Raji (cell line): ENCODE measurements at regions not wholly inside any gene's neighbourhood (a gene's known extent, or its start where the extent isn't known, plus 50 kb on each side); places are given as distances from the start of the nearest gene placed in this dataset.
A peak's percentile ranks its signal among the peaks of the same experiment; 100 is the strongest.

Experiments used
- POLR2A ChIP-seq: IDR thresholded peaks from 2 replicates; pipeline ENCODE4 v1.6.1; 2011; ENCODE audit warnings: low read depth, low read length, control low read depth; ENCODE audit not compliant: insufficient read depth

DNA sequence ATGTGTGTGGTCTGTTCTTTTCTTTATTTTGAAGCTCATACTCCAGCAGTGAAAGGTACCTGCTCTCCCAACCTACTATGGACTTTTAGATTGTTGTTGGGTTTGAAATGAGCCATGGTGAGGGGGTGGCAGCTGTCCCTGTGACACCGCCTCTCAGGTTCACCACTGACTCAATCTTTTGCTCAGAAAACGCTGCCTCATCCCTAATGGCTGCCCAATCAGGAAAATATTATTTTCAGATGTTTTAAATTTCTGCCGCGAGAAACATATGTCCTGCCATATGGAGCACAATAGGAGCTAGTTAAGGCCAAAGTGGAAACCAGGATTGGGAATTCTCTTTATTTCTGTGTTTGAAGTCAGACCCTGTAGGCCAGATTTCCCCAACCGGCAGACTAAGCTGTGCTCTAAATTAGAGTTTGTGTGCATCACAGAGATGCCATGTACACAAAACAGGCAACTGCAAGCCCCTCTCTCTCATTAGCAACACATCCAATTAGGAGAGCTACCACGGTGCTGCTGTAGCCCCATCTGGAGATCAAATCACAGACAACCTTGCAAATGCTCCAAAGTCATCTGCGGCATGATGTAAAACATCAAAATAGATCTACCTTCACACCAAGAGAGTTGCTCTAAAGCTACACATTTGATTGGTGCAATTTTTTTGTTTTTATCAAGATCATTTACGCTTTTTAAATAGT is 144.1 kb upstream of the BACH2 start:
- TF ChIP-seq POLR2A, result no peak

DNA sequence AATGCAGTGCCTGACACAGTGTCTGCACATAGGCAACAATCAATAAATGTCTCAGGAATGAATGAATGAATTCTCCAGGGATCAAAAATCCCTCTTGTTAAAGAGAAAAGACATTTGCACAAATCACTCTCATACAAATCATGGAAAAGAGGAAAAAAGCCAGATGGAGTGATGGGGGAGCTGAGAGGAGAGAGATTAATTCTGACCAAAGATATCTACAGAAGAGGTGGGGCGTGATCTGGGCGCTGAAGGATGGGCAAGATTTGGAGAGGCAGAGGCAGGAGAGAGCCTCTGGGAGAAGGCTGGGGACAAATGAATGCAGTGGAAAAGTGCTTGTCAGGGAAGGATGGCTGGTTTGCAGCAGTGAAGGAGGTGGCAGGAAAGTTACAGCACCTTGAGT is 142.9 kb upstream of the BACH2 start:
- TF ChIP-seq POLR2A, result no peak

DNA sequence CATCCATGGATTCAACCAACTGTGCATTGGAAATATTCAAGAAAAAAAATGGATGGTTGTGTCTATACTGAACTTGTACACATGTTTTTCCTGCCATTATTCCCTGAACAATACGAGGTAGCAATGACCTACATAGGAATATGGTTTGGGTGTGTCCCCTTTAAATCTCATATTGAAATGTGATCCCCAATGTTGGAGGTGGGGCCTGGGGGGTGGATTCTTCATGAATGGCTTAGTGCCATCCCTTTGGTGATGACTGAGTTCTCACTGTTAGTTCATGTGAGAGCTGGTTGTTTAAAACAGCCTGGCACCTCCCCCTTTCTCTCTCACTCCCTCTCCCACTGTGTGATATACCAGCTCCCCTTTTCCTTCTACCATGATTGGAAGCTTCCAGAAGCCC is 139.8 kb upstream of the BACH2 start:
- TF ChIP-seq POLR2A, result no peak

DNA sequence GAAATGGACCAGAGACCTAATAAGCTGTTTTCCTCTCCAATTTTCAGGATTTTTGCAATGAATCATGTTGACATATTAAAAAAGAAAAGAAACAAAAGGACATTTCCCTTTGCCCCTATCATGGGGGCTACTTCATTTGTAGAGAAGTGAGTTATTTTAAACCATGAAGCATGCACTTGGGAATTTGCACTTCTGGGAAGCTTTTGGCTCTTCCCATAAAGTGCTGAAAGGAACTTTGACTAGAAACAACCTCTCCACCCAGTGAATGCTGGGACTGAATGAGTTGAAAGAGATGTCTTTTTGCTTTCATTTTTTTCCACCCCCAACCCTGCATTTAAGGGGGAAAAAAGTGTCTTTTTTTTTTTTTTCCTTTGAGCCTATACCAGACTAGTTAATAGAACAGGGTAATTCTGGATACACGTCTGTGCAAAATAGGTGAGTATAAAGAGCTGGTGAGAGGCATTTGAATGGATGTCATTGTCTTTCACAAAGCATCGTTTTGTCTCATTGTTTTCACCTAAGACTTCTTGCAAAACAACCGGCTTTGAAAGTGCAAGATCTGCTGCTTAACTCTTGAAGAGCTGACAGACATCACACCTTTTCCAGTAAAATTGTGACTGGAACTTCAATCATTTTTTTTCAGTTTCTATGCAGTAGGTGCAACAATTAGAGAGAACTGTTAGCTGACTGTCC is 138.7 kb upstream of the BACH2 start:
- no peak for TF ChIP-seq POLR2A

DNA sequence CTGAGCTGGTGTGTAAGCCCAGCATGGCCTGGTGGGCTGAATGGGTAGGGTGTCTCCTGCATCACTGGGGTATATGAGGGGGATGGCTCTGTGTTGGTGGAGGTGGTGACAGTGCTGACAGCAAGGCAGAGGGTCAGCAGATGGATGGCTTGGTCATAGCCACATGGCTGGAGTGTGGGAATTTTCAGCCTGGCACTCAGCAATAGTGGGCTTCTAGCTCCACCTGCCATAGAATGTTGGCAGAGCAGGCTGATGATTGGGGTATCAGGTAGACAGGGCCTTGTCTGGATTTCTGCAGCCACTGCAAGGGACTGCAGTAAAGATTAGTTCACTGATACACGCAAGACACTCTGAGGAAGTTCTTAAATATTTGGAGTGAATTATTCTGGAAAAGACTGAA is 137.5 kb upstream of the BACH2 start:
- no peak for TF ChIP-seq POLR2A

DNA sequence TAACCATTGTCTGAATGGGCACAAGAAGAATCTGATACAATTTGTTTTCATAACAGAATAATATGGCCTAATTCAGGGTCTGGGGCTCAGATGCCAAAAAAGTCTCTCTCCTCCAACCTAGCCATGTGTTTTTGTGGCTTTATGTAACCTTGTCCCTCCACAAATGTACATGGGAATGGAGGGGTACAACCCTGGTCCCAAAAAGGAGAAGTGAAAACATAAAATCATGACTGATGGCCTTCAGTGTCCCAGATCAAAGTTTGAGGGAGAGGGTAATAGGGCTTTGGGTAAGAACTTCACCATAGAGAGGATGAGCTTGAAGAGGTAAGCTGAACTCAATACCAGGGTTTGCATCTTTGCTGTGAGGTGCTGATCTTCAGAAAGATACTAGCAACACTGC is 136.3 kb upstream of the BACH2 start:
- TF ChIP-seq POLR2A, result no peak

DNA sequence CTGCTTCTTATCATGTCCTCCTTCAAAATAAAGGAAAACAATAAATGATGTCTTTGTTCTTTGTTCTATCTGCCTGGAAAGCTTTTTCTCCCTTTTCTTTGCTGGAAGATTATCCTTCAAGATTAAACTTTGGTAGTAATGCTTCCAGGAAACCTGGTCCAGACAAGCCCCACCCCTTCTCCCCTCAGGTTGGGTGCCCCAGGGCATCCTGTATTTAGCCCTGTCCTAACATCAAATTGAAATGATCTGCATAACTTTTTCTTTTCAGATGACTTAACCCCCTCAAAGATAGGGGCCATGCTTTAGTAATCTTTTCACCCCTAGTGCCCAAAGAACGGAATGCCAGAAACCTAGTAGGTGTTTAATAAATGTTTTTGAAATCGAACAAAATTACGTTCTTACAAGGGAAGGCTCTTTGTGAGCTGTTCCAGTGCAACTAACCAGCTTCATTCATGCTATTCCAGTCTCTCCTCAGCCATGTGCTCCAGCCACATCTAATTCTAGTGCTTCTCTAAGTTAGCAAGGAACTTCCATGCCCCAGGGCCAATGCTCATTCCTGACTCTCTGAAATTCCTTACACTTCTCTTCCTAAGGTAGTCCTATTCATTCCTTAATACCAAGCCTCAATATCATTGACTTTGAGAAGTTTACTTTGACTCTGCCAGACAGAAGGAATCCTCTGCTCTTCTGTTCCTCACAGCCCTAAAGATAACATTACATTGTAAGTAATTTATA is 135.6 kb upstream of the BACH2 start:
- TF ChIP-seq POLR2A, result no peak

DNA sequence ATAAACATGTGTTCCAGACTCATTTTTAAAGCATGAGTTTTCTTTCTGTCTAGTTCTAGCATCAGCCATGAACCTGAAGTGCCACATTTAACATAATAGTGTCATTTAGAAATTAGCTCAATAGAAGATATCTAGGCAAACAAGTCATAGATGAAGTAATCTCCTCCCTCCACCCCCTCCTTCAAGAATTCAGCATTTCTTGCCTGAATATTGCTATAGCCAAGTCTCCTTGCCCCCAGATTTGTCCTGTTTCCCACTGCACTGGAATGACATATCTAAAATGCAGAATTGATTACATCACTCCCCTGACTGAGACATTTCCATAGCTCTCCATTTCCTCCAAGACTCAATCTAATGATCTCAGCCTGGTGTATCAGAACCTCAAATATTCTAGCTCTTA is 134.9 kb upstream of the BACH2 start:
- TF ChIP-seq POLR2A, result no peak

DNA sequence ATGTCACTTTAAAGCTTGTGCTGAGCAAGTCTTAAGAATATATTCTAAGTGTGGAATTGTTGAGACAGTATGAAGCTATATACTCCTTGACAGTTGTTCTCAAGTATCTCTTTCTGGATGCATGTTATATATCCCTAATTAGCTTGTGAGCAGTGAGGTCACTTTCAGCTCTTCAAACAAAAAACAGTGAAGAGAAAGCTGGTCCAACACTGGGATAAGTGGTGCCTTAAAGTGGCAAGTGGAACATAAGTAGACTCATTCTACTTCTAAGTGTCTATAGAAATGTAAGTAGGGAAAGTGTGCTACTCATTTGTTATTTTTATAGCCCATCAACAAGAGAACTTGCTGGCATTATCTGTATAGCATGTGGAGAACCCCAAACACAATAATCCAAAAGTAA is 133.1 kb upstream of the BACH2 start:
- TF ChIP-seq POLR2A, result no peak

DNA sequence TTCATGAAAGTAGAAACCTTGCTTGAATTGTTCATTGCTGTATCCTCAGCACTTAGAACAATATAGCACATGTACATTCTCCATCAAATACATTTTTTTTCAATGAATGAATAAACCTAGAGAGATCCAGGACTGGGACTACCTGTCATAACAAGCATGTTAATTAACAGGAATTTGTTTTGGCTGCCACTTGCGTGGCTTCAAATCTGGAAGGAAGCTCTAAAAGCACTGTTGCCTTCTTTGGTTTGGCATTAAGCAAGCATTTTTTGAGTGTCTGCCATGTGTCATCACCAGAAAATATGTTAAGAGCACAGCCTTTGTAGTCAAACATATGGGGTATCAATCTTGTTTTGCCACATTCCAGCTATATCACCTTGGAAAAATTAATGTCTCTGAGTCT is 131.9 kb upstream of the BACH2 start:
- TF ChIP-seq POLR2A, result no peak

DNA sequence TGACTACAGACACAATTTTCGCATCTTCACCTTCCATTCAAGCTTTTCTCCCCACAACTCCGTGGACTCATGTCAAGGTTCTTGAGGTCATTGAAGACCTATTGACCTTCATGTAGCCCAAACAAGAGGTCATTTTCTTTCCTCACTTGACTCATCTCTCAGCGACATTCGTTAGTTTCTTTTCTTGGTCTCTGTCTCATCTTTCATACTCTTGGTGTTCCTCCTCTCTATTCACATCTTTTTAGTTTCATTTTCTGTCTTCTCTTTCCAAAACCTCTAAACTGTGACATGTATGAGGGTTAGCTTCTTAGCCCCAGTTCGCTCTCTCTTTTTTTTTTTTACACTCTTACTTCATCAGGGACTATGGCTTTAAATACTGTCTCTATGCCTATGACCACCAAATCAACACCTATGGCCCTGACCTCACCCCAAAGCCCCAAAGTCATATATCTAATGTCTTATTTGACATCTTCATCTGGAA is 128.6 kb upstream of the BACH2 start:
- 0 out of 2 replicates have a peak, but pooled peaks have one; percentile 18 for TF ChIP-seq POLR2A

DNA sequence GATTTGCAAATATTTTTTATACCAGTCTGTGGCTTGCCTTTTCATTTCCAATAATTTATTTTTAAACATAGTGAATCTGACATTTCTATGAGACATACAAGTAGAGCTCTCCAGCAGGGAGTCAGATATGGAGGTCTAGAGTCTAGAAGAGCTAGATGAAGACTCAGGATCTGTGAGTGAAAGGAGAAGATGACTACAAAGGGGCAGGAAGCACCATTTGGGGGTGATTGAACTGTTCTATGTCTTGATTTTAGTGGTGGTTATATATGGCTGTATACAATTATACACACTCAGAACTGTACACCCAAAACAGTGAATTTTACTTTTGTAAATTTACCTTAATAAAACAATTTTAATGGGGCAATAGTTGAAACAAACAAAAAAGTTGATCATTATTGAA is 127.9 kb upstream of the BACH2 start:
- no peak for TF ChIP-seq POLR2A

DNA sequence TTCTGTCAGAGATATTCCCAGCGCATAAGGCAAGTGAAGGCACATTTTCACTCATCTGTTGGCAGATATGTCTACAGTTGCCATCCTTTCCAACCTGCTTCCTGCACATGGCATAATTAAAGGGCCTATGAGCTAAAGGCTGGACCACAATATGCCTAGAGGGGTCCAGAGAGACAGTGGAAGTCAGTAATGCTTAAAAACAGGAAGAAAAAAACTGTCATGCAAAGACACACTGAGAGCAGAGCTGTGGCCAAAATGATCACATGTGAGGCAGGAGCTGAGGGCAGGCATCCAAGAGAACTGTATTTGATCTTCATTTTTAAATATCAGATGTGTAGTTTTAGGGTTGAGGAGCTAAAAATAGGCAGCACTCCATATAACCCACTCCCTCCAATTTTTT is 125.0 kb upstream of the BACH2 start:
- TF ChIP-seq POLR2A, result no peak

DNA sequence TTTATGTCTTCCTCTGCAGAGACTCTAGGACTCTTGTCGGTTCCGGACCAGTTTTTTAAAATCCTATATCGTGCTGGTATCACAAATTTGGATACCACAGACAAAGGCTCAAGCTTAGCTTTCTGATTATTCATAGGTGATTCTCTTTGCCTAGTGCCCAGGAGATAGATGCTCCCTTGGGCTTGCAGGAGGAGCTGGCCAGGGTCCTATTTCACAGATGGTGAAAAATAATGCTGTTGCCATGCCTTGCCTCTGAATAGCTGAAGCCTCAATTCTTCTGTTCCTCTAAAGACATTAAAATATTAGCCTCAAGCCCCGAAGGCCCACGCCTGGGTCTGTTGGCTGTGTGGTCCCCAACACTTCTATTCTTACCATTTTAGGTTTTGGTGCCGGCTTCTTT is 123.9 kb upstream of the BACH2 start:
- TF ChIP-seq POLR2A, result no peak

DNA sequence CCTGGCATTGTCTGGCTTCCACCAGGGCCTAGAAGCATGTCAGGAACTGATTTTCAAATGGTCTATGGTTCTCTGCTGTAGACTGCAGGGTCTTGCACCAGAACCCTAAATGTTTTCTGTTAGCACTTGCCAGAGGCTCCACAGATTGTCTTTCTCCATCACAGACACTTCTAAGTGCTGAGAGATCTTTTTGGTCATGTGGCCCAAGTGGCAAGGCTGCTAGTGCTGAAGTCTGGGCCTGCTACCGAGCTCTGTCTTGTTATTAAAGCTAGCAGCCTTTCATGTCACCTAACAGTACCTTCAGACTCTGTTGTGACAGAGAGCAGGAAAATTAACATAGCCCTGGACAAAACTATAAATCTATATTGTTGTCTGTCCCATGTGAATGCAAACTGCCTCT is 120.7 kb upstream of the BACH2 start:
- no peak for TF ChIP-seq POLR2A

DNA sequence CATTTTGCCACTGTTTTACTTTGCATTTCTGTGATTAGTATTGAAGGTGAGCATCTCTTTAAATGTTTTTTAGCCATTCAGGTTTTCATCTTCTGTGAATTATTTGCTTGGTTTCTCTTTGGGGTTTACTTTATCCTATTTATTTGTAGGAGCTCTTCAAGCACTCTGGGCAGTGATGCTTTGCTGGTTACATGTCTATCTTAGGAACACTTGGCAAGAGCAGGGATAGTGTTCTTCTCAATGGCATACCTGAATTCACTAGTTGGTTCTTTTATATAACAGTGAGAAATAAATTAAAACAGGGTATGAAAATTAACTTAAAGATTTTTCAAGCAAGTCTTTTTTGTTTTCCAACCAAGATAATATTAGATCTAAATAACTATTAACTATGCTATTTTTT is 119.7 kb upstream of the BACH2 start:
- TF ChIP-seq POLR2A, result no peak
